Brain pericyte (primary cell): ENCODE measurements at regions not wholly inside any gene's neighbourhood (a gene's known extent, or its start where the extent isn't known, plus 50 kb on each side); places are given as distances from the start of the nearest gene placed in this dataset.

Source experiments
- DNase-seq: peaks from one replicate; pipeline ENCODE4 v3.0.0-alpha.2; 2012; ENCODE audit warnings: low read depth, low spot score

DNA sequence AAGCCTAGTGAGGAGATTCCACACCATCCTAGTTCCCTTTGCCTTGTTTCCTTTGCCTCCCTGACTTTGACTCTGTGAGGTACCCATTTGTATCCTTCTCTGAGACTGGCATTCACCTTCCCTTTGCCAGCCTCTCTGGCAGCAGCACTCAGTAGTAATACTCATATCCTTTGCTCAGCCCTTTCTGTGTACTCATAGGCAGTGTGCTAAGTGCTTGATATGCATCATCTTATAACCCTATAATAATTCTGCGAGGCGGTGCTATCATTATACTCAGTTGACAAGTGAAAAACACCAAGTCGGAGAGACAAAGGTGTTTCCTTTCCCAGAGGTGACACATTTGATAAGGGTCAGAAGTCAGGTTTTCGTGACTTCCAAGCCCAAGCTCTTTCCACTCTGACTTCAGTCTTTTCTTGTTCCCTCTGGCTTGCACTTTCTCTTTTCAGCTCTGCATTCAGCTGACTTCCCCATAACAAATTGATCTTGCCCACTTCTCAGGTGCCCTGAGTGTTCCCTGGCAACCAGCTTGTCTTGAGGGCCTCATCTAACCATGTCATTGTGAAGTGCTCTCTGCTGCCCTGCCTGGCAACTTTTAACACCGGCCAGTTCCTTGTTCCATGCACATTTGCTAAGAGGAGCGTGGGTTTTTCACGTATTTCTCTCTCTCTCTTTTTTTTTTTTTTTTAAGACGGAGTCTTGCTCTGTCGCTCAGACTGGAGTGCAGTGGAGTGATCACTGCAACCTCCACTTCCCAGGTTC is 94.5 kb upstream of the UPP2 start:
- DNase-seq: no peak

DNA sequence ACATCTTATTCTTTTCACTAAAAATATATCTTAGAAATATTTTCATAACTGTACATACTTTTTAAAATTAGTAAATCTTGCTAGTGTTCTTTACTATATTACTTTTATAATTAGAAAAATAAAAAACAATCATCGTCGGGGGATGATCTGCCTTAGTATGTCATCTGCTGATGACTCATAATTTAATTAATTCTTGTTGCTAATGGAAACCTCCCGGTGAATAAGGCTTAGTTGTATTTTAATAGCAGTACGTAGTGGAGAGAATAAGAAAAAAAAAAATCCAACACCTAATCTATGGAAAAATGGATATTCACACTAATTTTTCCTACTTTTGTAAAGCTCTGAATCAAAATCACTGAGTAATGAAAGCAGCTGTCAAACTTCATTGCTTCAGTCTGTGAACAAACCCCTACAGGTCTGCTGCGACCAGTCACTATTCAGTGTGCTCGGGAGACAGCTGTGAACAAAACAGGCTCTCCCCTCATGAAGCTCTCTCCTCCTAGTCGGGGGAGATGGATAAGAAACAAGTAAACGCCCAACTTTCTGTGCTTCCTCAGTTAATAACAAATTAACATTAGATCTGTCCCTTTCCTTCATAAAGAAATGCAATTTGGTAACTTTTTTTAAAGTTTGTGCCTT is 97.4 kb upstream of the UPP2 start:
- DNase-seq: no peak

DNA sequence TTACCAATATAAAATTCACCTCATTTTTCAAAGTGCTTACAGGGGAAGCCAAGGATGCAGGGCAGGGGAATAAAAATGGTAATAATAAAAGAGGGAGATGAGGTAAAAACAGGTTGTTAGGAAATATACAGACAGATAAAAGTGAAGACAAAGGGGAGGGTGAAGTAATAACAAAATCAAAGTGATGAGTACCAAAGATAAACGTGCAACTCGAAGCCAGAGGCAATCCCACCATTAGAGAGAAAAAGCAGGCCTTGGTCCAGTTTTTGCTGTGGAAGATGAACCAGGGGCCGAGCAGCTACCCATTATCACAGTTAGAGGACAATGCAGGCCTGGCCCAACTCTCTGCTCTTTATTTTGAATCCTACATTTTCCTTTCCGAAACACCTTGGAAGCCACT is 99.6 kb upstream of the UPP2 start:
- DNase-seq: no peak

DNA sequence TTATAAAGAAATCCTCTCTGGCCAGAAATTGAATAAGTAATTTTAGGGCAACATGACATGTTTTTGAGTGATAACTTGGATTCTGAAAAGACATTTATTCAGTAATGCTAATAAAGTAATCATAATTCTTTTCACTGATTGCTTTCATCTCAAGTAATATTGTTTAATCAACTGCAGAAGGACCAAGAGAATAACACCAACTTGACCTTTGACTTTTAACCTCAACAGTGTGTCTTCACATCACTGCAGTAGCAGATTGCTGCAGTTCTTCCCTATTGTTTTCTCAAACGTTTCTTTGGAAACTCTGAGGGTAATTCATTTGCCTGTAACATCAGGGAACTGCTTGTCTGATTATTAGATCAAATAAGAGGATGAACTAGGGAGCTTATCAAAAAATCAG is 104.9 kb upstream of the UPP2 start:
- DNase-seq: no peak

GRCh38 chr2:157995117-157995516 is 106.6 kb upstream of the UPP2 start:
- DNase-seq: no peak

DNA sequence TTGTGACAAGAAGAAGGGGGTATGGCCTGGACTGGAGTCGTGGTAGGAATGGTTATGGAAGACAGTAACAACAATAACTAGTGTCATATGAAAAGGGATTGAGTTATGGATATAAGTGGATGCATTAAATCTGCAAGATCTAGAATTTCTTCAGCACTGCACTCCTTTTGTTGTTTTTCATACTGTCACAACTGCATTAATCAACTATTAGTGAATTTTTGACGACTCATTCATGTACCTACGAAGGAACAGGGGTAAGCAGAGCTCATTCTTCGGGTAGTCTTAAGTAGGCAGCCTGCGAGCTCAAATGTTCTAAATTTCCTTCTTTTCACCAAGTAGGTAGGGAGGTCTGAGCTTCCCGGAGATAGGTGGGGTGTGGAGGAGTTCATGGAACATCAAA is 109.7 kb upstream of the UPP2 start:
- DNase-seq: no peak

GRCh38 chr2:157990173-157990572 is 111.5 kb upstream of the UPP2 start:
- no peak for DNase-seq

DNA sequence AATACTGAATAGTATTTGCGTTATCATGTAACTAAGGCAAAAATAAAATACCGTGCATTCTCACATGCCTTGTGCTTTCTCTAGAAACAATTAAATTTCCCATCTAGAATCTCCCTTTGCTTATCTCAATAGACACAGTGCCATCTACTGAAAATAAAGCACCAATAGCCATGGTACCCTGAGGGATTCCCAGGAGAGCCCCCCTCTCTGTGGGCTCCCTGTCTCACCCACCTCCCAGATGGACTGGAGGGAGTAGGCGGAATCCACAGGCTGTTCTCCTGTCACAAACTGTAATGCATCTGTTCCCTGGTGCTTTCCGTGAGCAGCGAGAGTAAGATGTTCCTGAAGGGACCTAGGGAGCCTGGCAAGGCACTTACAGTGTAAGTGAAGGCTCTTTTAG is 112.4 kb upstream of the UPP2 start:
- DNase-seq: no peak

DNA sequence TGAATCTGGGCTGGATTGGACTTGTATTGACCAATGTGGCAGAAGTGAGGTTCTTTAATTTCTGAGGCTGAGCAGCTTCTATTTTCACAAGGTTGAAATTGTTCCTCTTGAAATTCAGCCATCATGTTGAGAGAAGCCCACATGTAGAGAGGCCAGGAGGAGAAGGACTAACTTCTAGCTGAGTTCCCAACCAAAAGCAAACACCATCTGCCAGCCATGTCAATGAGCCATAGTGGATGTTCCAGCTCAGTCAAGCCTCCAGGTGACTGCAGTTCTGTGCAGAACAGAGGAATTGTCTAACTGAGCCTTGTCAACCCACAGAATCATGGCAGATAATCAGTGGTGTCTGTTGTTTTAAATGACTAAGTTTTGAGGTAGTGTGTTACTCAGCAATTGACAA is 110.6 kb upstream of the ACVR1 start:
- DNase-seq: no peak

GRCh38 chr2:157984866-157985265 is 108.7 kb upstream of the ACVR1 start:
- no peak for DNase-seq

DNA sequence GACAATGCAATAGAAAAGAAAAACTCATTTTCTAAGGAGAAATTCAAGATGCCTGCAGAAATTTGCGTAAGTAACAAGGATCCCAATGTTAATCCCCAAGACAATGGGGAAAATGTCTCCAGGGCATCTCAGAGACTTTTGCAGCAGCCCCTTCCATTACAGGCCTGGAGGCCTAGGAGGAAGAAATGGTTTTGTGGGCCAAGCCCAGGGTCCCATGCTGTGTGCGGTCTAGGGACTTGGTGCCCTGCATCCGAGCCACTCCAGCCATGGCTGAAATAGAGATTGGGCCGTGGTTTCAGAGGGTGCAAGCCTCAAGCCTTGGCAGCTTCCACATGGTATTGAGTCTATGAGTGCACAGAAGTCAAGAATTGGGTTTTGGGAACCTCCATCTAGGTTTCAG is 103.9 kb upstream of the ACVR1 start:
- DNase-seq: no peak

- peak; percentile 47 for DNase-seq
Measured at GRCh38 chr2:157971702-157972101, 95.6 kb upstream of the ACVR1 start.

- no peak for DNase-seq
Measured at GRCh38 chr2:157967856-157968255, 91.7 kb upstream of the ACVR1 start.

GRCh38 chr2:157959249-157959648 is 83.1 kb upstream of the ACVR1 start:
- DNase-seq: no peak

DNA sequence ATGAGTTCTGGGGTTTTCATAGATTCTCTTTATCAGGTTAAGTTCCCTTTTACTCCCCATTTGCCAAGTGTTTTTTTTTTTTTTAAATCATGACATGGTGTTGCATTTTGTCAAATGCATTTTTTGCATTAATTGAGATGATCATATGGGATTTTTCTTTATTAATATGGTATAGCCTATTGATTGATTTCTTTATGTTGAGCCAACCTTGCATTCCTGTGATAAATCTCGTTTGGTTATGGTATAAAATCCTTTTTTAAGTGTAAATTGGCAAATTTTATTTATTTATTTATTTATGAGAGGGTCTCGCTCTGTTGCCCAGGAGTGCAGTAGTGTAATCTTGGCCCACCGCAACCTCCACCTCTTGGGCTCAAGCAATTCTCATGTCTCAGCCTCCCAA is 81.5 kb upstream of the ACVR1 start:
- DNase-seq: no peak

GRCh38 chr2:157952558-157952957 is 76.4 kb upstream of the ACVR1 start:
- no peak for DNase-seq

- DNase-seq: no peak
Measured at GRCh38 chr2:157948856-157949255, 72.7 kb upstream of the ACVR1 start.

GRCh38 chr2:157946919-157947557 is 70.9 kb upstream of the ACVR1 start:
- DNase-seq: no peak

GRCh38 chr2:157940024-157940423 is 63.9 kb upstream of the ACVR1 start:
- DNase-seq: no peak

GRCh38 chr2:157938556-157938955 is 62.4 kb upstream of the ACVR1 start:
- no peak for DNase-seq

DNA sequence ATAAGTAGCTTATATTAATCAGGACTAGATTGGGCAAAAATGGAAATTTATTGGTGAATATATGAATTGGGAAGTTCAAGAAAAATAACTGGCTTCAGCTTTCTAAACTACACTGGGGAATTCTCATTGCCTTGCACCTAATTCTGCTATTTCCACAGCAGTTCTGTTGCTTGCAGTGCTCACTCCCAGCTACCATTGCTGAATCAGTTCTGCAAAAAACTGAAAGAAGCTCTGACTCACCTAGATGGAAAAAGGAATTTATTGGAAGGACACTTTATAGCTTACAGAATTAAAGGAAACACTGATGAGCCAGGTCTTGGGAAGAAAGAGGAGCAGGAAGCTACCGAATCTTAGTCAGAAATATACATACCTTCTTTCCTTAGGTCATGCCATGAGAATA is 60.3 kb upstream of the ACVR1 start:
- no peak for DNase-seq

- no peak for DNase-seq
Measured at GRCh38 chr2:157935378-157935906, 59.3 kb upstream of the ACVR1 start.
